ENCODE measurements at regions not wholly inside any gene's neighbourhood (a gene's known extent, or its start where the extent isn't known, plus 50 kb on each side); places are given as distances from the start of the nearest gene placed in this dataset.

DNA sequence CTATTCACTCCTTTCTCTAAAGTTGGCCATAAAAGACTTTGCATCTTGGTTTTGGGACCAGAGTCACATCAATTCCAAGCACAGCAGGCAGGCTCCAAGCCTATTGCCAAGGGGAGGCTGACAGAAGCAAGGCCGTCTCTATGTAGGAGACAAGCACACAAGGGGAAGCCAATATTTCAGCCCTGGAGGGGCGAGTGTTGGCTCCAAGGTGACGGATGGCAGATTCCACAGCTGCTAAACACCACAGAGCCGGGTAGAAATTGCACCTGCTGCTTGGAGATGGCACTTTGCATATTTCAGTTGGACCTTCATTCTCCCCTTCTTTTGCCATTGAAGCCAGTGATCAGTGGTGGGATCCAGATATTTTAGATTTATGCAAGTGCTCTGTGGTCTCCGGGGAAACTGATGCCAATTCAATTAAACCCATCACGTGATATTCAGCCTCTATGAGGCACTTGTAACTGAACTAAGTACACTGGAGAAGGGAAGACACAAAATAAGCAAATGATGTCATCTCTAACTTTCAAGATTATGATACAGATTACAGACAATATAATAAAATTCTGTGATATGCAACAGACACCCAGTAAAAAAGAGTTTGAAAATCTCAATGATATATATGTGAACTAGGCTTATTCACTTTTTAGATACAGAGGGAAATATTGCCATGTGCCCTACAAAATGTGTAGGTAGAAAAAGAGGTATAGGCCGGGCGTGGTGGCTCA, 102.8 kb upstream of the GREM2 start:
- TF ChIP-seq, protein P1, sequence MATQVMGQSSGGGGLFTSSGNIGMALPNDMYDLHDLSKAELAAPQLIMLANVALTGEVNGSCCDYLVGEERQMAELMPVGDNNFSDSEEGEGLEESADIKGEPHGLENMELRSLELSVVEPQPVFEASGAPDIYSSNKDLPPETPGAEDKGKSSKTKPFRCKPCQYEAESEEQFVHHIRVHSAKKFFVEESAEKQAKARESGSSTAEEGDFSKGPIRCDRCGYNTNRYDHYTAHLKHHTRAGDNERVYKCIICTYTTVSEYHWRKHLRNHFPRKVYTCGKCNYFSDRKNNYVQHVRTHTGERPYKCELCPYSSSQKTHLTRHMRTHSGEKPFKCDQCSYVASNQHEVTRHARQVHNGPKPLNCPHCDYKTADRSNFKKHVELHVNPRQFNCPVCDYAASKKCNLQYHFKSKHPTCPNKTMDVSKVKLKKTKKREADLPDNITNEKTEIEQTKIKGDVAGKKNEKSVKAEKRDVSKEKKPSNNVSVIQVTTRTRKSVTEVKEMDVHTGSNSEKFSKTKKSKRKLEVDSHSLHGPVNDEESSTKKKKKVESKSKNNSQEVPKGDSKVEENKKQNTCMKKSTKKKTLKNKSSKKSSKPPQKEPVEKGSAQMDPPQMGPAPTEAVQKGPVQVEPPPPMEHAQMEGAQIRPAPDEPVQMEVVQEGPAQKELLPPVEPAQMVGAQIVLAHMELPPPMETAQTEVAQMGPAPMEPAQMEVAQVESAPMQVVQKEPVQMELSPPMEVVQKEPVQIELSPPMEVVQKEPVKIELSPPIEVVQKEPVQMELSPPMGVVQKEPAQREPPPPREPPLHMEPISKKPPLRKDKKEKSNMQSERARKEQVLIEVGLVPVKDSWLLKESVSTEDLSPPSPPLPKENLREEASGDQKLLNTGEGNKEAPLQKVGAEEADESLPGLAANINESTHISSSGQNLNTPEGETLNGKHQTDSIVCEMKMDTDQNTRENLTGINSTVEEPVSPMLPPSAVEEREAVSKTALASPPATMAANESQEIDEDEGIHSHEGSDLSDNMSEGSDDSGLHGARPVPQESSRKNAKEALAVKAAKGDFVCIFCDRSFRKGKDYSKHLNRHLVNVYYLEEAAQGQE (IDR thresholded peaks at IDR 0.05; ENCODE audit: insufficient replicate concordance, low read depth), result no peak
- no peak for TF ChIP-seq POLR2AphosphoS5 (IDR thresholded peaks at IDR 0.05; ENCODE audit: low read depth)
- TF ChIP-seq, protein P2, sequence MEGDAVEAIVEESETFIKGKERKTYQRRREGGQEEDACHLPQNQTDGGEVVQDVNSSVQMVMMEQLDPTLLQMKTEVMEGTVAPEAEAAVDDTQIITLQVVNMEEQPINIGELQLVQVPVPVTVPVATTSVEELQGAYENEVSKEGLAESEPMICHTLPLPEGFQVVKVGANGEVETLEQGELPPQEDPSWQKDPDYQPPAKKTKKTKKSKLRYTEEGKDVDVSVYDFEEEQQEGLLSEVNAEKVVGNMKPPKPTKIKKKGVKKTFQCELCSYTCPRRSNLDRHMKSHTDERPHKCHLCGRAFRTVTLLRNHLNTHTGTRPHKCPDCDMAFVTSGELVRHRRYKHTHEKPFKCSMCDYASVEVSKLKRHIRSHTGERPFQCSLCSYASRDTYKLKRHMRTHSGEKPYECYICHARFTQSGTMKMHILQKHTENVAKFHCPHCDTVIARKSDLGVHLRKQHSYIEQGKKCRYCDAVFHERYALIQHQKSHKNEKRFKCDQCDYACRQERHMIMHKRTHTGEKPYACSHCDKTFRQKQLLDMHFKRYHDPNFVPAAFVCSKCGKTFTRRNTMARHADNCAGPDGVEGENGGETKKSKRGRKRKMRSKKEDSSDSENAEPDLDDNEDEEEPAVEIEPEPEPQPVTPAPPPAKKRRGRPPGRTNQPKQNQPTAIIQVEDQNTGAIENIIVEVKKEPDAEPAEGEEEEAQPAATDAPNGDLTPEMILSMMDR (IDR thresholded peaks at IDR 0.05; ENCODE audit: insufficient read depth, low read length), result no peak
- TF ChIP-seq GABPA (IDR thresholded peaks at IDR 0.05; ENCODE audit: low read depth), result no peak
- no peak for TF ChIP-seq SPI1 (IDR thresholded peaks at IDR 0.05; ENCODE audit: borderline replicate concordance, low read depth)
- no peak for DNase-seq (ENCODE audit: low read depth in 1 of 2, low spot score in 1 of 2)
- H3K27ac ChIP-seq (replicated peaks), result no peak overlapping the region
- H3K27me3 ChIP-seq (ENCODE audit: insufficient read depth, poor library complexity, severe bottlenecking), result no peaks in the 10 kb centered on the region
- H3K4me3 ChIP-seq (replicated peaks; ENCODE audit: insufficient read depth, low read length), result no peak overlapping the region

DNA sequence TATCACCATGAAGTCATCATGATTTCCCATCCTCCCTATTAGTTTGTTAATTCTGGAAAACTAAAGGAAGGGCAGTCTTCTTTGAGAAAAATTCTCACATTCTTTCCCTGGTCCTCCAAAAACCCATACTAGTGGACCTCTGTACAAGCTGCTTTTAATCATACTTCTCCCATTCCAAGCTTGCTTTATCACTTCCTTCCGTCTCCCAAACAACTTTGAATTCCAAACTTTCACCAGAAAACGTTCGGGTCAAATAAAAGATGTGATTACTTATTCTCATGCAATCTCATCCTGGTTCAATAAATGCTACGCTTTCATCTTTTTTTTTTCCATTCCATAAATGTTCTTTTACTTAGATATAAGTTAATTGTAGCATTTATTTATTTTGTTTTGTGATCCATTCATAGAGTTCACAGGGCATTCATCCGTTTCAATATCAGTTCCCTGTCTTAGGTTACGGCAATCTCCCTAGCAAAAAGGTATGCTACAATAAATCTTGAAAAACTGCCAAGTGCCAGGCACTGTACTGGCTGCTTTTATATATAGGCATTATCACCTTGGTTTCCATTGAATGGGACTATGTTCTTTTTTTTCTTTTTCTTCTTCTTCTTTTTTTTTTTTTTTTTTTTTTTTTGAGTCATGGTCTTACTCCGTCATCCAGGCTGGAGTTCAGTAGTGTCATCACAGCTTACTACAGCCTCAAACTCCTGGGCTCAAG, 100.2 kb upstream of the GREM2 start:
- no peak for DNase-seq (ENCODE audit: low read depth in 1 of 2, low spot score in 1 of 2)
- TF ChIP-seq POLR2AphosphoS5 (IDR thresholded peaks at IDR 0.05; ENCODE audit: low read depth) (no peak), GABPA (IDR thresholded peaks at IDR 0.05; ENCODE audit: low read depth) (no peak), SPI1 (IDR thresholded peaks at IDR 0.05; ENCODE audit: borderline replicate concordance, low read depth) (no peak)
- TF ChIP-seq, protein P2 (IDR thresholded peaks at IDR 0.05; ENCODE audit: insufficient read depth, low read length), result no peak
- TF ChIP-seq, protein P1 (IDR thresholded peaks at IDR 0.05; ENCODE audit: insufficient replicate concordance, low read depth), result no peak
- Histone ChIP-seq H3K4me3 (replicated peaks; ENCODE audit: insufficient read depth, low read length) (no peak overlapping the region), H3K27me3 (ENCODE audit: insufficient read depth, poor library complexity, severe bottlenecking) (no peaks in the 10 kb centered on the region), H3K27ac (replicated peaks) (no peak overlapping the region)

DNA sequence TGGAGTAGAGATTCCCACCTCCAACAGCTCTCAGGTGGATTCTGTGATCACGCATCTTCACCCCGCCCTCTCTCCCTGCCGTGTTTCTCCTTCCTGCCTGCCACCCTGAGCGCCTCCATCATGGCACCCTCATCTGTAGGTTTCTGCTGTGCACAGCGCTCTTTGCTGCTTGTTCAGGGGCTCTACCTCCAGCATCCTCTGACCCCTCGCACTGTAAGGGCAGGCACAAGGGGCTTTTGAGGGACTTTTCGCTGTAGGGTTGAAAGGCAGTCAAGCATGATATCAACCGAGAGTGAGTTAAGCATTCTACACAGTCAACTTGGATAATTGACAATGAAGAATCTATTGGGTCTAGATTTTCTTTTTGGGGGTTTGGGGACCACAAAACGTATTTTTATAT, 99.1 kb upstream of the GREM2 start:
- TF ChIP-seq, protein P1 (IDR thresholded peaks at IDR 0.05; ENCODE audit: insufficient replicate concordance, low read depth), result no peak
- TF ChIP-seq, protein P2 (IDR thresholded peaks at IDR 0.05; ENCODE audit: insufficient read depth, low read length), result no peak
- TF ChIP-seq GABPA (IDR thresholded peaks at IDR 0.05; ENCODE audit: low read depth) (no peak), POLR2AphosphoS5 (IDR thresholded peaks at IDR 0.05; ENCODE audit: low read depth) (no peak), SPI1 (IDR thresholded peaks at IDR 0.05; ENCODE audit: borderline replicate concordance, low read depth) (no peak)
- no peak for DNase-seq (ENCODE audit: low read depth in 1 of 2, low spot score in 1 of 2)
- Histone ChIP-seq H3K27ac (replicated peaks) (no peak overlapping the region), H3K4me3 (replicated peaks; ENCODE audit: insufficient read depth, low read length) (no peak overlapping the region), H3K27me3 (ENCODE audit: insufficient read depth, poor library complexity, severe bottlenecking) (no peaks in the 10 kb centered on the region)

Data from HL-60 (cell line).